GM23248 (cell line): ENCODE measurements at regions not wholly inside any gene's neighbourhood (a gene's known extent, or its start where the extent isn't known, plus 50 kb on each side); places are given as distances from the start of the nearest gene placed in this dataset.

ENCODE experiments used
- DNase-seq: peaks from one replicate; pipeline ENCODE4 v3.0.0-alpha.2; 2015
- H2AFZ ChIP-seq: fragments of 200-600 bp; sonication (generic); 2 replicates; pipeline ENCODE4 v1.6.1; 2016; ENCODE audit warnings: antibody characterized with exemption
- H3F3A ChIP-seq: fragments of 200-600 bp; sonication (generic); 2 replicates; pipeline ENCODE4 v1.6.1; 2016; ENCODE audit warnings: mild to moderate bottlenecking, antibody characterized with exemption, mixed run types; ENCODE audit not compliant: insufficient read depth
- H3K27ac ChIP-seq: fragments of 200-600 bp; sonication (generic); 2 replicates; pipeline ENCODE4 v1.5.1; 2016; ENCODE audit warnings: mild to moderate bottlenecking
- H3K27me3 ChIP-seq: fragments of 200-600 bp; sonication (generic); replicated peaks from 2 replicates; pipeline ENCODE4 v1.6.1; 2016; ENCODE audit warnings: mild to moderate bottlenecking; ENCODE audit not compliant: insufficient read depth
- H3K36me3 ChIP-seq: fragments of 200-600 bp; sonication (generic); 2 replicates; pipeline ENCODE4 v1.6.1; 2016; ENCODE audit warnings: low read depth, mild to moderate bottlenecking
- H3K4me1 ChIP-seq: fragments of 200-600 bp; sonication (generic); 2 replicates; pipeline ENCODE4 v1.6.1; 2016; ENCODE audit warnings: mild to moderate bottlenecking; ENCODE audit not compliant: insufficient read depth
- H3K4me2 ChIP-seq: fragments of 200-600 bp; sonication (generic); one replicate; pipeline ENCODE4 v1.6.1; 2016; ENCODE audit warnings: mild to moderate bottlenecking; ENCODE audit not compliant: unreplicated experiment
- H3K4me3 ChIP-seq: fragments of 200-600 bp; sonication (generic); 2 replicates; pipeline ENCODE4 v1.5.1; 2016; ENCODE audit warnings: mild to moderate bottlenecking
- H3K79me2 ChIP-seq: fragments of 200-600 bp; sonication (generic); 2 replicates; pipeline ENCODE4 v1.6.1; 2016; ENCODE audit warnings: mild to moderate bottlenecking; ENCODE audit not compliant: insufficient read depth
- H3K9ac ChIP-seq: fragments of 200-600 bp; sonication (generic); 2 replicates; pipeline ENCODE4 v1.6.1; 2016; ENCODE audit warnings: mild to moderate bottlenecking
- H3K9me2 ChIP-seq: fragments of 200-600 bp; sonication (generic); 2 replicates; pipeline ENCODE4 v1.6.1; 2016; ENCODE audit warnings: mixed run types, mild to moderate bottlenecking, moderate library complexity; ENCODE audit not compliant: insufficient read depth
- H3K9me3 ChIP-seq: fragments of 200-600 bp; sonication (generic); one replicate; pipeline ENCODE4 v1.6.1; 2017; ENCODE audit warnings: low read depth
- H4K20me1 ChIP-seq: fragments of 200-600 bp; sonication (generic); 2 replicates; pipeline ENCODE4 v1.6.0; 2016; ENCODE audit not compliant: insufficient read depth
- EZH2 ChIP-seq: fragments of 200-600 bp; sonication (generic); IDR thresholded peaks from 2 replicates; pipeline ENCODE4 v1.6.1; 2018; ENCODE audit warnings: antibody characterized with exemption, mild to moderate bottlenecking; ENCODE audit not compliant: insufficient read depth, poor library complexity, severe bottlenecking
- EZH2phosphoT487 ChIP-seq: fragments of 200-600 bp; sonication (generic); IDR thresholded peaks from 2 replicates; pipeline ENCODE4 v1.6.1; 2018; ENCODE audit warnings: antibody characterized with exemption, moderate library complexity, mild to moderate bottlenecking, low read depth; ENCODE audit not compliant: insufficient read depth
- WGBS, 2 experiments: methylation state at CpG; one replicate each; pipeline ENCODE4 v1.1.6; 2015 to 2017; ENCODE audit warnings: low lambda C conversion rate in 2 of 2, low coverage in 1 of 2; ENCODE audit errors: missing lambda C conversion rate in 2 of 2; 5-methylcytosine and 5-hydroxymethylcytosine counted together
- in situ Hi-C: fragments of 300-500 bp; cut with MboI; formaldehyde crosslinking; loops from 2 replicates; pipeline ENCODE4 v1.15.0; 2020

DNA sequence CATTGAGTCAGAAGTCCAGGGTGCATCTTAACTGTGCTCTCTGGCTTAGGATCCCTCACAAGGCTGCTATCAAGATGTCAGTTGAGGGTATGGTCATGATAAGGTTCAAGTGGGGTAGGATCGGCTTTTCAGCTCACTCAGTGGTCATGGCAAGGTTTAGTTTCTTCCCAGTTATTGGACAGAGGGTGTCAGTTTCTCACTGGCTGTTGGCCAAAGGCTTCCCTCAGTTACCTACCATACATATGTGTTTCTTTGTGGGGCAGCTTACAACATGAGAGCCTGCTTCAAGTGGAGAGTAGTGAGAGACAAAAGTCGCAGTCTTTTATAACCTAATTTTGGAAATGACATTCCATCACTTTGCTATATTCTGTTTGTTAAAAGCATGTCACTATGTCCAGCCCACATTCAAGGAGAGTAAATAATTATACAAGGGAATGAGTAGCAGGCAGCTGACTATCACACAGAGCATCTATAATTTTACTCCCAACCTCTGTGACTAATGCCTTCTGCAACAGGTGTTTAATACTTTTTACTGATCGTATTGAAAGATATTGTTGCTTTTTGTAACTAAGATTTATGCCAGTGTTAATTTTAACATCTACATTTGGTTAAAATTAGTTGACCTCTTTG is 572.8 kb upstream of the FBXO33 start:
- TF ChIP-seq EZH2phosphoT487 (no peak), EZH2 (no peak)
- Histone ChIP-seq H3K27ac (no peak overlapping the region), H3K4me3 (no peak overlapping the region), H3K79me2 (no peaks in the 10 kb centered on the region), H3K36me3 (no peaks in the 10 kb centered on the region), H3F3A (no peaks in the 10 kb centered on the region), H3K9ac (no peak overlapping the region), H3K9me2 (no peaks in the 10 kb centered on the region), H3K4me2 (no peak overlapping the region), H3K4me1 (no peaks in the 10 kb centered on the region), H2AFZ (no peak overlapping the region), H3K9me3 (no peaks in the 10 kb centered on the region), H4K20me1 (no peaks in the 10 kb centered on the region), H3K27me3 (no peaks in the 10 kb centered on the region)
- no peak for DNase-seq
- in situ Hi-C loops: no loop called here
- 16 to 18% methylated on average over 3 of the region's 3 CpGs for WGBS, 2 experiments

DNA sequence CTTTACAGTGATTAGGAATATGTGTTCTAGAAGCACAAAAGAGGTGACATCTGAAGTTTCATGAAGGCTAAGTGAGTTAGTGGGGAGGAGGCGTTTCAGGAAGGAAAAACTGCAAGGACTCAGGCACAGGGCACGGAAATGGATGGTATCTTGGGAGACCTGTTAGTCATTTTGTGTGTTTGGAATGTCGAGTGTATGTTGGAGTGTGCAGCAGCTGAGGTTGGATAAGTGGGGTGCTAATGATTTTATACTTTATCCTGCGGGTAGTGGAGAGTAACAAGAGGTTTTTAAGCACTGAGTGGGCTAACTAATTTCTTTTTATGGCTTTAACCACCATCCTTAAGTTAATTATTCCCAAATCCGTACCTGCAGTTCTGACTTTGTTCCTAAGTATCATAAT is 571.5 kb upstream of the FBXO33 start:
- no peaks in the 10 kb centered on the region for H3K4me1 ChIP-seq
- H3K4me2 ChIP-seq: no peak overlapping the region
- no peak overlapping the region for H3K27ac ChIP-seq
- H3F3A ChIP-seq: no peaks in the 10 kb centered on the region
- H3K9me2 ChIP-seq: no peaks in the 10 kb centered on the region
- DNase-seq: no peak
- no peak for TF ChIP-seq EZH2
- no peak for TF ChIP-seq EZH2phosphoT487
- 2 to 3% methylated on average over 5 of the region's 5 CpGs for WGBS, 2 experiments
- in situ Hi-C loops: no loop called here
- H2AFZ ChIP-seq: no peak overlapping the region
- no peak overlapping the region for H3K9ac ChIP-seq
- no peaks in the 10 kb centered on the region for H3K27me3 ChIP-seq
- no peaks in the 10 kb centered on the region for H3K9me3 ChIP-seq
- no peaks in the 10 kb centered on the region for H3K79me2 ChIP-seq
- no peak overlapping the region for H3K4me3 ChIP-seq
- no peaks in the 10 kb centered on the region for H4K20me1 ChIP-seq
- H3K36me3 ChIP-seq: no peaks in the 10 kb centered on the region

GRCh38 chr14:39998854-39999253 is 566.6 kb upstream of the FBXO33 start:
- Histone ChIP-seq H3K9me2 (no peaks in the 10 kb centered on the region), H3K4me3 (no peak overlapping the region), H3K9me3 (no peaks in the 10 kb centered on the region), H2AFZ (no peak overlapping the region), H3K27ac (no peak overlapping the region), H3K9ac (no peak overlapping the region), H3K27me3 (no peaks in the 10 kb centered on the region), H3K36me3 (no peaks in the 10 kb centered on the region), H3F3A (no peaks in the 10 kb centered on the region), H3K4me1 (no peaks in the 10 kb centered on the region), H3K79me2 (no peaks in the 10 kb centered on the region), H3K4me2 (no peak overlapping the region), H4K20me1 (no peaks in the 10 kb centered on the region)
- 19 to 22% methylated on average over 6 of the region's 6 CpGs for WGBS, 2 experiments
- no peak for DNase-seq
- TF ChIP-seq EZH2phosphoT487 (no peak), EZH2 (no peak)
- in situ Hi-C loops: no loop called here

DNA sequence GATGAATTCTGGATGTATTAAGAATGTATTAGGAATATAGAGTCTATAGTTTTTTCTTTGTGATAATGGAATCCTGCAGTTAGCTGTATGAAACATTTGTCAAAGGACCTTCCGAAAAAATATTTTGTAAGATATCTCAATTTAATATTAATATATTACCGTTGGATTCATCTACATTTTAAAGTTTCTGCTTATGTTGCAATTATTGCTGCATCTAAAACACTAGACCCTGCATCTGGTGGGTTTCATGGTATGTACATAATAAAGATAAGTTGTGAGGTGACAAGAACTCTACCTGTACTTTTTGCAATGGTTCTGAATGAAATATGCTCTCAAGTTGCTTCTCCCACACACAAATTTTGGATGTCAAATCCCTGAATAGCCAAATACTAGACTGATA is 565.9 kb upstream of the FBXO33 start:
- DNase-seq: no peak
- no peaks in the 10 kb centered on the region for H3F3A ChIP-seq
- H2AFZ ChIP-seq: no peak overlapping the region
- no peaks in the 10 kb centered on the region for H4K20me1 ChIP-seq
- no peaks in the 10 kb centered on the region for H3K36me3 ChIP-seq
- no peak overlapping the region for H3K4me3 ChIP-seq
- no peak overlapping the region for H3K4me2 ChIP-seq
- H3K9ac ChIP-seq: no peak overlapping the region
- WGBS, 2 experiments: 41 to 51% methylated on average over 2 of the region's 2 CpGs
- TF ChIP-seq EZH2phosphoT487 (no peak), EZH2 (no peak)
- no peaks in the 10 kb centered on the region for H3K4me1 ChIP-seq
- in situ Hi-C loops: no loop called here
- H3K9me2 ChIP-seq: no peaks in the 10 kb centered on the region
- H3K27me3 ChIP-seq: no peaks in the 10 kb centered on the region
- H3K9me3 ChIP-seq: no peaks in the 10 kb centered on the region
- H3K79me2 ChIP-seq: no peaks in the 10 kb centered on the region
- no peak overlapping the region for H3K27ac ChIP-seq

GRCh38 chr14:39991041-39991440 is 558.8 kb upstream of the FBXO33 start:
- Histone ChIP-seq H3F3A (no peaks in the 10 kb centered on the region), H3K36me3 (no peaks in the 10 kb centered on the region), H3K9me3 (no peaks in the 10 kb centered on the region), H4K20me1 (no peaks in the 10 kb centered on the region), H3K27ac (no peak overlapping the region), H3K9ac (no peak overlapping the region), H3K27me3 (no peaks in the 10 kb centered on the region), H2AFZ (no peak overlapping the region), H3K79me2 (no peaks in the 10 kb centered on the region), H3K4me3 (no peak overlapping the region), H3K4me2 (no peak overlapping the region), H3K4me1 (no peaks in the 10 kb centered on the region), H3K9me2 (no peaks in the 10 kb centered on the region)
- in situ Hi-C loops: no loop called here
- DNase-seq: no peak
- TF ChIP-seq EZH2phosphoT487 (no peak), EZH2 (no peak)
- 19 to 21% methylated on average over 2 of the region's 2 CpGs for WGBS, 2 experiments
